Suprapubic skin (tissue), 4 donors: ENCODE measurements at regions not wholly inside any gene's neighbourhood (a gene's known extent, or its start where the extent isn't known, plus 50 kb on each side); places are given as distances from the start of the nearest gene placed in this dataset.

Source experiments
- DNase-seq, 2 donors: peaks; one replicate each; pipeline ENCODE4 v3.0.0-alpha.2; 2019; ENCODE audit warnings: low spot score in 2 of 2
- H3K27ac ChIP-seq: fragments of 200-600 bp; sonication (generic); one replicate; pipeline ENCODE4 v1.5.1; 2019
- H3K27me3 ChIP-seq: fragments of 200-600 bp; sonication (generic); one replicate; pipeline ENCODE4 v1.5.1; 2019
- H3K36me3 ChIP-seq: fragments of 200-600 bp; sonication (generic); one replicate; pipeline ENCODE4 v1.5.1; 2019
- H3K4me1 ChIP-seq: fragments of 200-600 bp; sonication (generic); one replicate; pipeline ENCODE4 v1.5.1; 2019
- H3K4me3 ChIP-seq: fragments of 200-600 bp; sonication (generic); one replicate; pipeline ENCODE4 v1.5.1; 2019; ENCODE audit warnings: mild to moderate bottlenecking
- H3K9me3 ChIP-seq: fragments of 200-600 bp; sonication (generic); one replicate; pipeline ENCODE4 v1.5.1; 2019
- EP300 ChIP-seq: sonication (generic); formaldehyde crosslinking; IDR thresholded peaks from one replicate; pipeline ENCODE4 v1.6.1; 2017; ENCODE audit warnings: antibody characterized with exemption
- POLR2A ChIP-seq, 2 donors: fragments of 450-650 bp; IDR thresholded peaks; one replicate each; pipeline ENCODE4 v1.6.1; 2017; ENCODE audit warnings: antibody characterized with exemption in 2 of 2, mild to moderate bottlenecking in 2 of 2, moderate library complexity in 2 of 2
- POLR2AphosphoS5 ChIP-seq, 3 donors: sonication (generic); formaldehyde crosslinking; IDR thresholded peaks; one replicate each; pipeline ENCODE4 v1.6.1; 2017; ENCODE audit warnings: antibody characterized with exemption in 3 of 3
- WGBS: methylation state at CpG from one replicate; pipeline ENCODE4 v1.1.5; 2018; 5-methylcytosine and 5-hydroxymethylcytosine counted together
- TF ChIP-seq, protein P1 (sequence below), 2 donors: fragments of 200-600 bp in 1 of 2; fragments of 450-650 bp in 1 of 2; sonication (generic) in 1 of 2; IDR thresholded peaks; one replicate each; pipeline ENCODE4 v1.5.1; 2016 to 2019; ENCODE audit warnings: antibody characterized with exemption in 2 of 2, mild to moderate bottlenecking in 1 of 2, moderate library complexity in 1 of 2

DNA sequence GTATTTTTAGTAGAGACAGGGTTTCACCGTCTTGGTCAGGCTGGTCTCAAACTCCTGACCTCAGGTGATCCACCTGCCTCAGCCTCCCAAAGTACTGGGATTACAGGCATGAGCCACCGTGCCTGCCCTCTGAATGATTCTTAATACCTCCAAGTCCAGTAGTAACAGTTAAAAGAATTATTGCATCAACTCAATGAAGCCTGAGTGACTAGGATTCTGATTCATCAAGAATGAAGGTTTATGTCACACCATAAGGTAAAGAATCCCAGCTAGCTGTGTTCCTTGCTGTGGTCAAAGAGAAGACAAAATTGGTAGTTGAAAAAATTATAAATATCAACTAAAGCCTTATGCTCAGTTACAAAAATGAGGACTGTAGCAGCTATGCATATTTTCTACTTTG, 81.2 kb upstream of the ABCC4 start:
- TF ChIP-seq, protein P1, sequence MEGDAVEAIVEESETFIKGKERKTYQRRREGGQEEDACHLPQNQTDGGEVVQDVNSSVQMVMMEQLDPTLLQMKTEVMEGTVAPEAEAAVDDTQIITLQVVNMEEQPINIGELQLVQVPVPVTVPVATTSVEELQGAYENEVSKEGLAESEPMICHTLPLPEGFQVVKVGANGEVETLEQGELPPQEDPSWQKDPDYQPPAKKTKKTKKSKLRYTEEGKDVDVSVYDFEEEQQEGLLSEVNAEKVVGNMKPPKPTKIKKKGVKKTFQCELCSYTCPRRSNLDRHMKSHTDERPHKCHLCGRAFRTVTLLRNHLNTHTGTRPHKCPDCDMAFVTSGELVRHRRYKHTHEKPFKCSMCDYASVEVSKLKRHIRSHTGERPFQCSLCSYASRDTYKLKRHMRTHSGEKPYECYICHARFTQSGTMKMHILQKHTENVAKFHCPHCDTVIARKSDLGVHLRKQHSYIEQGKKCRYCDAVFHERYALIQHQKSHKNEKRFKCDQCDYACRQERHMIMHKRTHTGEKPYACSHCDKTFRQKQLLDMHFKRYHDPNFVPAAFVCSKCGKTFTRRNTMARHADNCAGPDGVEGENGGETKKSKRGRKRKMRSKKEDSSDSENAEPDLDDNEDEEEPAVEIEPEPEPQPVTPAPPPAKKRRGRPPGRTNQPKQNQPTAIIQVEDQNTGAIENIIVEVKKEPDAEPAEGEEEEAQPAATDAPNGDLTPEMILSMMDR (IDR thresholded peaks at IDR 0.05) = no peak
- TF ChIP-seq POLR2A (IDR thresholded peaks at IDR 0.05) (no peak), POLR2AphosphoS5 (IDR thresholded peaks at IDR 0.05) (no peak), EP300 (no peak)
- Histone ChIP-seq H3K27ac (no peak overlapping the region), H3K4me3 (no peak overlapping the region), H3K9me3 (no peaks in the 10 kb centered on the region), H3K4me1 (peaks cover 13% of the 10 kb centered on the region), H3K36me3 (no peaks in the 10 kb centered on the region), H3K27me3 (no peaks in the 10 kb centered on the region)
- 93% methylated on average over 2 of the region's 2 CpGs for WGBS
- DNase-seq = no peak

DNA sequence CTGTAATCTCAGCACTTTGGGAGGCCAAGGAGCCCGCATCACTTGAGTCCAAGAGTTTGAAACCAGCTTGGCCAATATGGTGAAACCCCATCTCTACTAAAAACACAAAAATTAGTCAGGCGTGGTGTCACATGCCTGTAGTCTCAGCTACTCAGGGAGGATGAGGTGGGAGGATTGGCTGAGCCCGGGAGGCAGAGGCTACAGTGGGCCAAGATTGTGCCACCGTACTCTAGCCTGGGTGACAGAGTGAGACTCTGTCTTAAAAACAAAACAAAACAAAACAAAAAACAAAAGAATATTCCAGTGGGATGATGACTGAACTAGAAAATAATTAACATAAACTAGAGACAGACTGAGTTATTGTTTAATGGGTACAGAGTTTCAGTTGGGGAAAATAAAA, 81.7 kb upstream of the ABCC4 start:
- DNase-seq = no peak
- no peaks in the 10 kb centered on the region for H3K36me3 ChIP-seq
- TF ChIP-seq, protein P1 (IDR thresholded peaks at IDR 0.05) = no peak
- TF ChIP-seq POLR2AphosphoS5 (IDR thresholded peaks at IDR 0.05) (no peak), POLR2A (IDR thresholded peaks at IDR 0.05) (no peak), EP300 (no peak)
- peaks cover 13% of the 10 kb centered on the region for H3K4me1 ChIP-seq
- no peaks in the 10 kb centered on the region for H3K9me3 ChIP-seq
- no peaks in the 10 kb centered on the region for H3K27me3 ChIP-seq
- H3K27ac ChIP-seq = no peak overlapping the region
- 86% methylated on average over 4 of the region's 4 CpGs for WGBS
- H3K4me3 ChIP-seq = no peak overlapping the region

DNA sequence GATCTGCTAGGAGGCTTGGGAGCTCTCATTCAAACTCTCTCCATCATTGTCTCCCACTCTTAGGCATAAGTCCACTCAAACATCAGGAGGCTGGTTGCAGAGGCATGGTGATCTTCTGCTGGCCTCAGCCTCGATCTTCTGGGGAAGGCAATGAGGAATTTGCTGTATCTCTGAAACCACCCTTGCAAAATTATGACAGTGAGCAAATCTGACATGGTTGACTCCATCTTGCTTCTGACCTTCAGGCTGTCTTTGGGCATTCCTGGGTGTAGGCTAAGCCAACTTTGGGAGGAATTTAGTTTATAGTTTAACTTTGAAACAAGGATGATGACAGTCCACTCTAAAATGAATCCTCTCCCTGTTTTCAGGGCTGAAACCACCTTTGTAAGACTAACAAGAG, 84.1 kb upstream of the ABCC4 start:
- 89% methylated on average over 1 of the region's 1 CpG for WGBS
- Histone ChIP-seq H3K9me3 (no peaks in the 10 kb centered on the region), H3K4me3 (no peak overlapping the region), H3K36me3 (no peaks in the 10 kb centered on the region), H3K27me3 (no peaks in the 10 kb centered on the region), H3K27ac (no peak overlapping the region), H3K4me1 (peaks cover 13% of the 10 kb centered on the region)
- no peak for DNase-seq
- TF ChIP-seq POLR2A (IDR thresholded peaks at IDR 0.05) (no peak), POLR2AphosphoS5 (IDR thresholded peaks at IDR 0.05) (no peak), EP300 (no peak)
- TF ChIP-seq, protein P1 (IDR thresholded peaks at IDR 0.05) = no peak

DNA sequence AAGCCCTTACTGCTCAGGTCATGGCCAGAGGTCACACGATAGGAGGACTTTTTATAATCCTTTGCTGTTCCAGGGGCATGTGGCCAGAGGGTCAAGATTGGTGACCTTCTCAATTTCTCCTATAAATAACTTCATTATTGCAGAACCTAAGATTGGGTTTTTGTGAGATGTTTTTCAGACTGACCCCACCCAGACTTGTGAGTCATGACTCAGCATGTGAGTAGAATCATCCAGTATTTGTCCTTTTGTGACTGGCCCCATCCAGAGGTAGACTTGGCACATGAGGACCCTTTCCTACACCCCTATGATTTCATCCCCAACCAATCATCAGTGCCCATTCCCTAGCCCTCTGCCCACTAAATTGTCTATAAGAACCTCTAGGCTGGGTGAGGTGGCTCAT, 84.5 kb upstream of the ABCC4 start:
- WGBS = 59% methylated on average over 1 of the region's 1 CpG
- Histone ChIP-seq H3K4me1 (peaks cover 8% of the 10 kb centered on the region), H3K27ac (no peak overlapping the region), H3K4me3 (no peak overlapping the region), H3K27me3 (no peaks in the 10 kb centered on the region), H3K36me3 (no peaks in the 10 kb centered on the region), H3K9me3 (no peaks in the 10 kb centered on the region)
- no peak for DNase-seq
- TF ChIP-seq EP300 (no peak), POLR2A (IDR thresholded peaks at IDR 0.05) (no peak)

DNA sequence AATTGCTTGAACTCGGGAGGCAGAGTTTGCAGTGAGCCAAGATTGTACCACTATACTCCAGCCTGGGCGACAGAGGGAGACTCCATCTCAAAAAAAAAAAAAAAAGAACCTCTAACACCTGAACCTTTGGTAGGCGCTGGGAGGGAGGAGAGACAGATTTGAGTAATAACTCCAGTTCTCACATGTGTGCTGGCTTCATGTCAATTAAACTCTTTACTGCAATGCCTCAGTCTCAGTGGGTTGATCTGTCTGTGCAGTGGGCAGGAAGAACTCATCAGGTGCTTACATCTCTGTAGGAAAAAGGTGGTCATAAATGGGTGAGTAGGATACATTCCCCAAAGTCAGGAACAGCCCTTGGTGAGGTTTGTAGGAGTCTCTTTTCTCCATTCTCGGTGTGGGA, 85.1 kb upstream of the ABCC4 start:
- no peak for DNase-seq
- TF ChIP-seq POLR2A (IDR thresholded peaks at IDR 0.05) (no peak), EP300 (no peak), POLR2AphosphoS5 (IDR thresholded peaks at IDR 0.05) (no peak)
- TF ChIP-seq, protein P1 (IDR thresholded peaks at IDR 0.05) = no peak
- Histone ChIP-seq H3K9me3 (no peaks in the 10 kb centered on the region), H3K27ac (no peak overlapping the region), H3K36me3 (no peaks in the 10 kb centered on the region), H3K27me3 (no peaks in the 10 kb centered on the region), H3K4me1 (peaks cover 5% of the 10 kb centered on the region), H3K4me3 (no peak overlapping the region)
- WGBS = 79% methylated on average over 4 of the region's 4 CpGs

DNA sequence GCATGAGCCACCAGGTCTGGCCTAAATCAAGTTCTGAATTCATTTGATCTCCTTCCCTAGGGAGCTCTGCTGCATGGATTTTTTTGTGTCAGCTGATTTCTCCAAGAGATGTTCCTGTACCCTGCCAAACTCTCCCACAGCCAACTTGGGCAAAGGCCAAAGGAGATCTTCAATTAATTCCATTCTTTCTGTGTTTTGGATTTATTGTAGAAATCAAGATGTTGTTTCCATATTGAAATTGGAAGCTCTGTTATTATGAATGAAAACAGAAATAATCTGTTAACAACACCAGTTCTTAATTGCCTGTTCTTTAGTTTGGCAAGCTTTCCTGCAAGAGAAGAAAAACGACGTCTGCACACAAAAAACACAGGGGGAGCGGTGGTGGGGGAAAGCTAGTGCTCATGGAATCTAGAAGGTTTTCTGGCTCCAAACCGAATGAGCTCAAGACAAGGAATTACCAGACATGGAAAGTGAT, 86.5 kb upstream of the ABCC4 start:
- no peak for DNase-seq
- TF ChIP-seq EP300 (no peak), POLR2AphosphoS5 (IDR thresholded peaks at IDR 0.05) (no peak), POLR2A (IDR thresholded peaks at IDR 0.05) (no peak)
- TF ChIP-seq, protein P1 (IDR thresholded peaks at IDR 0.05) = no peak
- H3K27me3 ChIP-seq = no peaks in the 10 kb centered on the region
- peaks cover 5% of the 10 kb centered on the region for H3K4me1 ChIP-seq
- WGBS = 24% methylated on average over 4 of the region's 4 CpGs
- no peak overlapping the region for H3K4me3 ChIP-seq
- H3K9me3 ChIP-seq = no peaks in the 10 kb centered on the region
- no peak overlapping the region for H3K27ac ChIP-seq
- H3K36me3 ChIP-seq = no peaks in the 10 kb centered on the region
